Medulla oblongata (tissue), 1 donor: ENCODE measurements at regions not wholly inside any gene's neighbourhood (a gene's known extent, or its start where the extent isn't known, plus 50 kb on each side); places are given as distances from the start of the nearest gene placed in this dataset.
"Not testable (repeated sequence)": the region's sequence is repeated elsewhere in the genome, so short reads cannot be mapped to it uniquely, and the experiment has no call there.

Experiments
- DNase-seq: peaks from one replicate; pipeline ENCODE4 v3.0.0-alpha.2; 2015; ENCODE audit errors: extremely low spot score

DNA sequence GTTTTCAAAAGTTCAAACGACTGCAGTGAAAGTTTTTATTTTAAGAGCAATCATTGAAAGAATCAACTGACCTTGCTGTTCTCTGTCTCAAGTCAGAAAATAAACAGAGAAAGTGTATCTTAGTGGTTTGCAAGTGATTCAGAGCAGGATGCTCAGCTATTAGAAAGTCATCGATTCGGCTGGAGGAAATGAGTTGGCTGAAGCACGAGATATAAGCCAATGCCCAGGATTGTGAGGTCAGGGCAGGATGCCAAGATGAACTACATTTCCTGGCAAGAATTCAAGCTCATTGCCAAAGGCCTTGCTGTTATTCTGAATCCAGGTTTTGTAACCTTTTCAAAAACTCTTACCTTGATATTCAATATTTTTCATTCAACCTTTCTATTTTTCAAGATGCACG lies 541.4 kb upstream of the BOD1L1 start:
- peak; percentile 48 for DNase-seq

- DNase-seq: no peak
Observed at GRCh38 chr4:14169460-14169859, 541.9 kb upstream of the BOD1L1 start.

DNA sequence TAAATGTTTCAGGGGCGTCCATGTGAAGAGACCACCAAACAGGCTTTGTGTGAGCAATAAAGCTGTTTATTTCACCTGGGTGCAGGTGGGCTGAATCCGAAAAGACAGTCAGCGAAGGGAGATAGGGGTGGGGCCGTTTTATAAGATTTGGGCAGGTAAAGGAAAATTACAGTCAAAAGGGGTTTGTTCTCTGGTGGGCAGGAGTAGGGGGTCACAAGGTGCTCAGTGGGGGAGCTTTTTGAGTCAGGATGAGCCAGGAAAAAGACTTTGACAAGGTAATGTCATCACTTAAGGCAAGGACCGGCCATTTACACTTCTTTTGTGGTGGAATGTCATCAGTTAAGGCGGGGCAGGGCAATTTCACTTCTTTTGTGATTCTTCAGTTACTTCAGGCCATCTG lies 542.4 kb upstream of the BOD1L1 start:
- not testable (repeated sequence) for DNase-seq

- no peak for DNase-seq
Observed at GRCh38 chr4:14176613-14177012, 549.1 kb upstream of the BOD1L1 start.

DNA sequence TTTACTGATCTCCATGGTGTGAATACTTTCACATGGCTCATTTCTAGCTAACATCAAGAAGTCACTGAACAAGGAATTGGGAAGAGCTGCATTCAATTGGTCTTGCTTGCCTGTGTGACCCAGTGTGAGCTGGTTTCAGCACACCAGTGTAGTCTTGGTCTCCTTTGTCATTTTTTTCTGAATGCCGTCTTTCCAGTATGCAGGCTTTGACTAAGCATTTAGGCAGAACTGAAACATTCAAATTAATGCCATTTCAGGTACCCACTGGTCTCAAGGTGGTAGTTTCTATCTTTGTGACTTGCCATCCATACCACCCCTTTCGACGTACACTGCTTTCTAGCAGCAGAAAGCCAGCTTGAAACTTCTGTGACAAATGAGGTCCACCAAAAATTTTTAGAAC lies 550.5 kb upstream of the BOD1L1 start:
- DNase-seq: no peak

DNA sequence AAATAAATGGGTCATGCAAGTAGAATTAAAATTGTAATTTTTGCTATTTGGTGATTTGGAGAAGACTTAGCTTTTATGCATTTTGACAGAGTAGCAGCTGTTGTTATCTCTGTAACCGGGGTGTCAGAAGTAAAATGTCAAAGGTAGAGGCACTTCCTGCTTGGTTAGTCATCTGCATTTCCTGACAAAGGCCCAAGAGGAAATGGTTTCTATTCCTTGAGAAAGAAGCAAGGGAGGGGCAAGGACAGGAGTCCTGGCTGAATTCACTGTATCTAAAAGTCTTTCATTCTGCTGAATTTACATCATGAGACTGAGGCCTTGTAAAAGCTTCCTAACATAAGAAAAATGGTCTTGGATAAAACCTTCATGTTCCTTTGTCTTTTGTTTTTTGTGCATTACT lies 550.9 kb upstream of the BOD1L1 start:
- no peak for DNase-seq

DNA sequence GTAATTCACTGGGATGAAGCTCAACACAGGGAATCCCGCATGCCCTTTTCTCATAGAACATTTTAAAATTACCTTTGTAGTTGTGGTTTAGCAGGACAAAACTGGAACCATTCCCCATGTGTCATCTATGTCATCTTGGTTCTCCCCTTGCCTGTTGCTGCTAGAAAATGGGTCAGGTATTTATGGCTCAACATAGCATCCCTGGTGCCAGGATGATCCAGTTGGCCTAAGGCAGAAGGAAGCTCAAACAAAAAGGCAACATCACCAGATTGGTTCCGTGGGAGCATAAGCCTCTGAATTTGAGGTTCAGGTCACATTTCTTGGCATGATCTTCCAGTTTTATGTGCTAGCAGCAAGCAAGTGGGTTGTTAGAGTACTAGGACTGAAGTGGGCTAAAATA lies 552.6 kb upstream of the BOD1L1 start:
- no peak for DNase-seq

DNA sequence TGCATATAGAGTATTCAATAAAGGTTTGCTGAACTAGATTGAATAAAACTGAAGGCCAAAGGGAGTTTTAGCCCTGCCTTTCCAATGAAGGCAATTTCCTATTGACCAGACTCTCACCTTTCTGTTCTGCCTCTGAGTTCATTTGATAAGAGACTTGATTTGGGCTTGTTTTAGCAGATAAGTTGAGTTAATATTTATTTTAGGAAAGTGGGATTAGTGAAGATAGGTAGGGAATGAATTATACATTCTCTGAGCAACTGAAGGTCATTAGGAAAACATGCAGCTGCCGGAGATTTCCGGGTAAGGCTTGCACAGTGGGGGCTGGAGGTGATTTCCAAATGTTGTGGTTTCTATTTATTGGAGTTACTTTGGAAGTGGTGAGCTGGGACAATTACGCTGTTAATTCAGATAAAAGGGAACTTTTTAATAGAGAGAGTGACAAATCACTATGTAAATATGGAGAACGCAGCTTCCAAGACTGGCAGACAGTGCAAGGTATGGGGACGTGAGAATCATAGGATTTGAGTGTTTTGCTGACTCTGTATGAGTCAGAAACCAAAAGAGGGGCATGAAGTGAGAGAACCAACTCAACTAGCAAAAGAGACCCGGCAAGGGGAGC lies 553.6 kb upstream of the BOD1L1 start:
- DNase-seq: no peak

DNA sequence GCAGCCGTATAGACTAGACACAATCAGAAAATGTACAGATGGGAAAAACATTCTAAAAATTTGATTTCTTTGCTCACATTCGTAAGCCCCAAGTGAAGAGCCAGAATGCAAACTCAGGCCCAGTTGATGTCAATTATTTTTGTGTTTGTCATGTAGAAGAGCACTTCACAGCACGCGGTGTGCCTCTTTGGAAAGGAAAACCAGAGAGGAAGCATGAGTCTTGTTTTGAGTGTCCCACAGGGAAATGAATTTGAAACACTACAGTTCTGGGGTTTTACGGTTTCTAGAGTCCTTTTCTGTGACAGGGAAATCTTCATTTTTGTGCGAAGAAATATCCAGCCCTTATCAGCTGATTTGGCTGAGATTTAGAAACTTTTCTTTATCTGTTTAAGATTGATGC lies 554.6 kb upstream of the BOD1L1 start:
- no peak for DNase-seq

DNA sequence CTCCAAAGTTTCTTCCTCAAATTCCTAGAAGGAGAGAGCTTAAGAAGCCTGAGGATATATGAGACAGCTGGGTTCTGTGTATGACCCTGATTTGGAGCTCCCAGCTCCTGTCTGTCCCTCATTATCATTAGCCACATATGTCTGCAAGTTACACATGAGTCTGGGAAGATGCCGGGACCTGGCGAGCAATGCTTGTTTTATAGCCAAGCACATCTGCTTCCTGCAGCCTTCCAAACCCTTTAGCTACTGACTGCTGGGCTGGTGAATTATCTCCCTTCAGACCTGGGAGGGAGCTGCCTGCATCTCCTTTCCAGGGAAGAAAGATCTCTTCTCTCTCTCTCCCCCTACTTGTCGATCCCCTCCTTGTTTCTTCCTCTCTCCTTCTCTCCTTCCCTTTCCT lies 556.7 kb upstream of the BOD1L1 start:
- DNase-seq: peak; percentile 22

- DNase-seq: no peak
Observed at GRCh38 chr4:14184767-14185166, 557.2 kb upstream of the BOD1L1 start.

- DNase-seq: no peak
Observed at GRCh38 chr4:14188214-14188613, 560.7 kb upstream of the BOD1L1 start.

GRCh38 chr4:14193601-14194000 lies 566.1 kb upstream of the BOD1L1 start:
- DNase-seq: no peak

DNA sequence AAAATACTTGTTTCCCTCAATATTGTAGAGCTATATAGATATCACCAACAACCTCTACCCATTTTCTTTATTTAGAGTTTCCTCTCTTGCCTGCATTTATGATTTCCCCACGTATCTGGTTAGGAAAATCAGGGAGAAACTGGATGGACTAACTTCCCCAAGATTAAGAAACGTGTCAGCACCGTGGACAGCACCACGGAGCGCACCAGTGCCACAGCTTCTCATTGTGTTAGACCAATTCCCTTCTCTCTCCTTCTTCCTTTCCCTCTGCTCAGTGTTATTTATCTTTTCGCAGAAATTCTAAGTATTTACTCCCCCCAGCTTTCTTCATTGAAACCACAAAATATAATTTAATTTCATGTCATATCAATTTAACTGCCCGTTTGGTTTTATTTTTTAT lies 568.6 kb upstream of the BOD1L1 start:
- DNase-seq: no peak

DNA sequence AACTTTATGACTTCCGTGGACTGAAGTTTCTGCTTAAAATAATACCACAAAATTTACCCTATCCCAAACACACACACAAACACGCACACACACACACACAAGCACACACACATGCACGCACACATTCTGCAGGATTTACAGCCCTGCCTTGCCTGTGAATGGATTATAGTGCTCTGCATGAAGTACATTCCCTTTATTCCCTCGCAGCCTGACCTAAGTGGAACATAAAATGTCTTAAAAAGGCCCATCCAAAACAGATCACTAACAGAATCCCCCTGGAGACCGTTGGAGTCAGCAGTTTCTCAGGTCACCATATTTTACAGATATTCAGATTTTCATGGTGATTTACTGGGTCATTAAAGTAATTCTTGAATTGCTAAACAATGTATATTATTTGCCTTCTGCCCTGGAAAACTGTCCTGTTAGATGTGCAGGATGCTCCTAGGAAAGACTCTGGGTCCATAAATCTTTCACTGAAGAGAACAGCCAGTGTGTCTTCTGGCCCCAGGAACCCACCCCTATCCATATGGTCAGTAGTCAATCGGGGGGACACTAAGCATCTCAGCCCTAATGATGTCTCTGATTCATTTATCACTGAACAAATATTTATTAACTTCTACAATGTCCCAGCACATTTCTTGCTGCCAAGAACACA lies 587.7 kb upstream of the BOD1L1 start:
- DNase-seq: no peak

DNA sequence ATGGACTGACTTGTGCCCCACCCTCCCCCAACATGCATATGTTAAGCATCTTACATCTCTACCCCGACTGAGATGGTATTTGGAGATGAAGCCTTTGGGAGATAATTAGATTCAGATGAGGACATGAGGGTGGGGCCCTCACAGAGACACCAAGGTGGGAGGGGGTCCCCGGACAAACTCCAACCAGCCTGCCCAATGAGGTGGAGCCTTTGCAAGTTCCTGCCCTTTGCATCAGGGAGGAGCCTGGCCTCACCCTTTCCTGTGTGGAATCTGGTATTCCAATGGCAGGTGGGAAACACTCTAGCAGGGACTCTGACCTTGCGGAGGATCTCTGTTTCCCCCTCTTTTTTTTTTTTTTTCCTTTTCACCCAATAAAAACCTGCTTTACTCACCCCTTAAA lies 589.9 kb upstream of the BOD1L1 start:
- DNase-seq: no peak

- DNase-seq: peak; percentile 91
Observed at GRCh38 chr4:14218641-14219040, 591.1 kb upstream of the BOD1L1 start.

GRCh38 chr4:14221176-14221575 lies 593.7 kb upstream of the BOD1L1 start:
- DNase-seq: no peak

DNA sequence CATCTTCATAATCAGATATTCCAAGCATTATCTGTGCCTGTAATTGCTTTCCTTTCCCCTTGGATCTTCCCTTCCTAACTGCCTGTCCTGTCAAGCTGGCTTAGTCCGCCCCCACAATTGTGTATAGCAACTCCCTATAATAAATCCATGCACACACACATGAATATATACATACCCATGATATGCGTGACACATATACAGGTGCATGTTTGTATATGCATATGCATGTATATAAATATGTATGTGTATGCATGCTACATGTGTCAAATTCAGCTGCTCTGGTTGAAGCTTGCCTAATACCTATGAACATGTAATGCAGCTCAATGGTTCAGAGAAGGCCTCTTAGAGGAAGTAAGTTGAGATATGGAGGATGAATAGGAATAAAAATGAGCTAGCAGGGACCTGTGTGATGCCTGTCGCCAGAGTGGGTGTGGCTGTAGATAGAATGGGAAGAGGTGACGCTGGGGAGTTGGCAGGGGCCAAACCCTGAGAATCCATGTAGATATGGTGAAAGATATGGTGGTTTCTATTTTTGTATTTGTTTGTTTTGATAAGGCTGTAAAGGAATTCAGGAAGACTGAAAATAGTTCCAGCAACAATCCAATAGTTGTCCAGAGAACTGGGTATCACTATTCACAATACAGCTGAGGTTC lies 595.0 kb upstream of the BOD1L1 start:
- no peak for DNase-seq

DNA sequence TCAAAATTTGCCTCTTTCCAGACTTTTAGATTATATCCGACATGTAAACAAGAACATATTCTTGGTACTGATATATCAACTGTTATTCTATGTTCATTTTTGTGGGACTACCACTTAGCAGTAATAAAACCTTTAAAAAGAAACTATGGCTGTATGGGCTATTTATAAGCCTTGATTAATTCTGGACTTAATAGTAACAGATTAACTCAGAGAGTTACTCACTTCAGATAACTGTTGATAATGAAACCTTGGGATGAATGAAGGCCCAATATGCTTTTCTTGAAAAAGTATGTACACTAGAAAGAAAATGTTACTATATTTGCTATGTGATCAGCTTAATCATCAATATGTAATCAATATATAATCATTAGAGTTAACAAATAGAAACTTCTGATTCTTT lies 595.9 kb upstream of the BOD1L1 start:
- DNase-seq: no peak

DNA sequence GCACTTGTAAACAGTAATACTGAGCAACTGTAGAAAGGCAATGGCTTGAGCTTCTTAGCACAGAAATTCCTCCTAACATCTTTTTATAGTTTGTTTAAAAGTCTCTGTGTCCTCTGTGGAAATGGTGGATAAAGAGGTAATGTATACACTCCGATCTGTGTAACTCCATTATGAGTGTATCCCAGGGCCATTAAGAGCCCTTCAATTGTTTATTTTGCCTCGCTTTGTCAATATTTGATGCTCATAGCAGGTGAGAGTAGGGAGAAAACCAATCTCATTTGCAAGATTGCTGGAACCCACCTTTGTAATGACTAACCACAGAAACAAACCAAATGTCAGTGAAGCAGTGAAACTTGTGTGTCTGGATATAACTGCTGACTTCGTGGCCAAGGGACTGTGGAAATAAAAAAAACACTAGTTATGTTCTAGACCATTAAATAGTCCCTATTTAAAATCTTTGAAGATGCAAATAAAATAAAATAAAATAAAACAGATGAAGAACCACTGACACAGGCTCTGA lies 598.2 kb upstream of the BOD1L1 start:
- no peak for DNase-seq

GRCh38 chr4:14233126-14233525 lies 605.6 kb upstream of the BOD1L1 start:
- no peak for DNase-seq

GRCh38 chr4:14234307-14234706 lies 606.8 kb upstream of the BOD1L1 start:
- DNase-seq: no peak
